Spleen (tissue), 11 donors: ENCODE measurements at regions not wholly inside any gene's neighbourhood (a gene's known extent, or its start where the extent isn't known, plus 50 kb on each side); places are given as distances from the start of the nearest gene placed in this dataset.

Source experiments
- DNase-seq: peaks from one replicate; pipeline ENCODE4 v3.0.0-alpha.2; 2020
- H3K27ac ChIP-seq, 8 donors: fragments of 200-600 bp; sonication (generic) in 7 of 8; 1 replicate in 4 of 8; 2 replicates in 4 of 8; pipeline versions ENCODE4 v1.5.0 to v1.8.0; 2016 to 2021; ENCODE audit warnings: inconsistent platforms in 4 of 8, mild to moderate bottlenecking in 4 of 8, moderate library complexity in 1 of 8
- H3K27me3 ChIP-seq, 7 donors: fragments of 200-600 bp; sonication (generic) in 6 of 7; replicated peaks in 1 of 7; 1 replicate in 4 of 7; 2 replicates in 3 of 7; pipeline versions ENCODE4 v1.5.0 to v1.8.0; 2016 to 2021; ENCODE audit warnings: inconsistent platforms in 3 of 7, mild to moderate bottlenecking in 1 of 7
- H3K36me3 ChIP-seq, 6 donors: fragments of 200-600 bp; sonication (generic) in 5 of 6; 1 replicate in 4 of 6; 2 replicates in 2 of 6; pipeline versions ENCODE4 v1.5.0 to v1.8.0; 2016 to 2021; ENCODE audit warnings: inconsistent platforms in 2 of 6
- H3K4me1 ChIP-seq, 6 donors: fragments of 200-600 bp; sonication (generic) in 5 of 6; 1 replicate in 3 of 6; 2 replicates in 3 of 6; pipeline versions ENCODE4 v1.5.0 to v1.8.0; 2016 to 2021; ENCODE audit warnings: inconsistent platforms in 3 of 6
- H3K4me3 ChIP-seq, 8 donors: fragments of 200-600 bp; sonication (generic) in 7 of 8; 1 replicate in 4 of 8; 2 replicates in 4 of 8; pipeline versions ENCODE4 v1.5.0 to v1.8.0; 2016 to 2021; ENCODE audit warnings: inconsistent platforms in 4 of 8, mild to moderate bottlenecking in 4 of 8, moderate library complexity in 2 of 8
- H3K9me3 ChIP-seq, 8 donors: fragments of 200-600 bp; sonication (generic) in 7 of 8; 1 replicate in 4 of 8; 2 replicates in 4 of 8; pipeline versions ENCODE4 v1.5.0 to v1.8.0; 2016 to 2021; ENCODE audit warnings: inconsistent platforms in 4 of 8
- POLR2A ChIP-seq, 3 donors: fragments of 450-650 bp; IDR thresholded peaks; one replicate each; pipeline ENCODE4 v1.5.1; 2017; ENCODE audit warnings: antibody characterized with exemption in 3 of 3, mild to moderate bottlenecking in 1 of 3
- POLR2AphosphoS5 ChIP-seq, 3 donors: sonication (generic); formaldehyde crosslinking; IDR thresholded peaks; one replicate each; pipeline ENCODE4 v1.5.1; 2017; ENCODE audit warnings: antibody characterized with exemption in 3 of 3
- WGBS, 5 donors: extraction: QIAGEN DNeasy Blood & Tissue Kit in 3 of 5; methylation state at CpG; one replicate each; pipeline versions ENCODE4 v1.1.5 to v1.1.7; 2013 to 2018; 5-methylcytosine and 5-hydroxymethylcytosine counted together
- intact Hi-C: fragments of 100-400 bp; cut with DNase I; formaldehyde crosslinking; loops from one replicate; pipeline ENCODE4 v1.15.0; 2023; ENCODE audit warnings: low total_unique reads
- TF ChIP-seq, protein P1 (sequence below), 11 experiments: fragments of 200-600 bp in 7 of 11; fragments of 450-650 bp in 4 of 11; sonication (generic) in 4 of 11; IDR thresholded peaks in 8 of 11; conservative IDR thresholded peaks in 3 of 11; 1 replicate in 7 of 11; 2 replicates in 4 of 11; pipeline versions ENCODE4 v1.4.0 to v1.8.0; 2016 to 2021; ENCODE audit warnings: antibody characterized with exemption in 11 of 11, inconsistent platforms in 4 of 11, mild to moderate bottlenecking in 1 of 11
- donor health status: healthy with polysubstance abuse.
- donor health status: DM: no; HTN: no; CAD: no; lungs with moderate emphysema.
- donor health status: DM: no; HTN: no; CAD: no.
- donor health status: Bipolar disorder and iron deficiency.
- donor health status: healthy.
- donor health status: DM: no; HTN: no; CAD: no.
- donor health status: DM: yes; HTN: yes; CAD: no.

DNA sequence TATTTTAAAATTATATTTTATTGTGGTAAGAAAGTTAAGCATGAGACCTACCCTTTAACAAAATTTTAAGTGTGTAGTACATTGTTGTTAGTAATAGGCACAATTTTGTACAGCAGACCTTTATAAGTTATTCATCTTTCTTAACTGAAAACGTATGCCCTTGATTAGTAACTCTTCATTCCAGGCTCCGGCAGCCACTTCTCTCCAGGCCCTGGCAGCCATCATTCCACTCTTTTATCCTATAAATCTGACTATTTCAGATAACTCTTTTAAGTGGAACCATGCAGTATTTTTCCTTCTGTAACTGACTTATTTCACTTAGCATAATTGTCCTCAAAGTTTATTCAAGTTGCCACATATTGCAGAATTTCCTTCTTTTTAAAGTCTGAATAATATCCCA lies 348.2 kb downstream of the CDH11 start:
- TF ChIP-seq POLR2A (IDR thresholded peaks at IDR 0.05) (no peak), POLR2AphosphoS5 (IDR thresholded peaks at IDR 0.05) (no peak)
- TF ChIP-seq, protein P1, sequence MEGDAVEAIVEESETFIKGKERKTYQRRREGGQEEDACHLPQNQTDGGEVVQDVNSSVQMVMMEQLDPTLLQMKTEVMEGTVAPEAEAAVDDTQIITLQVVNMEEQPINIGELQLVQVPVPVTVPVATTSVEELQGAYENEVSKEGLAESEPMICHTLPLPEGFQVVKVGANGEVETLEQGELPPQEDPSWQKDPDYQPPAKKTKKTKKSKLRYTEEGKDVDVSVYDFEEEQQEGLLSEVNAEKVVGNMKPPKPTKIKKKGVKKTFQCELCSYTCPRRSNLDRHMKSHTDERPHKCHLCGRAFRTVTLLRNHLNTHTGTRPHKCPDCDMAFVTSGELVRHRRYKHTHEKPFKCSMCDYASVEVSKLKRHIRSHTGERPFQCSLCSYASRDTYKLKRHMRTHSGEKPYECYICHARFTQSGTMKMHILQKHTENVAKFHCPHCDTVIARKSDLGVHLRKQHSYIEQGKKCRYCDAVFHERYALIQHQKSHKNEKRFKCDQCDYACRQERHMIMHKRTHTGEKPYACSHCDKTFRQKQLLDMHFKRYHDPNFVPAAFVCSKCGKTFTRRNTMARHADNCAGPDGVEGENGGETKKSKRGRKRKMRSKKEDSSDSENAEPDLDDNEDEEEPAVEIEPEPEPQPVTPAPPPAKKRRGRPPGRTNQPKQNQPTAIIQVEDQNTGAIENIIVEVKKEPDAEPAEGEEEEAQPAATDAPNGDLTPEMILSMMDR (IDR thresholded peaks at IDR 0.05 in 8 of 11, conservative IDR thresholded peaks at IDR 0.05 in 3 of 11): no peak
- no peak overlapping the region for H3K4me3 ChIP-seq
- no peak overlapping the region for H3K27ac ChIP-seq
- 75 to 90% (median 76%) methylated on average over 2 of the region's 2 CpGs for WGBS, 5 donors
- DNase-seq: no peak
- H3K9me3 ChIP-seq: peaks cover 0 to 30% (median 3%) of the 10 kb centered on the region in 8 donors
- no peaks in the 10 kb centered on the region for H3K27me3 ChIP-seq
- intact Hi-C loops: no loop called here
- H3K36me3 ChIP-seq: no peaks in the 10 kb centered on the region
- H3K4me1 ChIP-seq: no peaks in the 10 kb centered on the region

DNA sequence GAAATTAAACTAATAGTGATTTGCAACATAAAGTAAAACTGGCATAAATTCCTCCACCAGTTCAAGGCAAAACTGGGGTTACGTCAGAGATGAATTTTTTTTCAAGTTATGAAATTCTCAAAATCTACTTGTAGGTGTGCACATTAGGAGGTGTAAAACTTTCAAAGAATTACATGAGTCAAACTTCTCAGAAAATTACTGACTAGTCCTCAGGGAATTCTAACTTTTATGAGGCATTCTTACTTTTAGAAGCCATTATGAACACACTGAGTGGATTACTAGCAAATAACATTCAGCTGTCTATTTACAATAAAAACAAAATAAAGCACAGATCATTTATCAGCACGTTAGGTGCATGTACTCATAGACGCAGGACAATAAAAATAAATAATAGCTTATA lies 348.7 kb downstream of the CDH11 start:
- Histone ChIP-seq H3K4me1 (no peaks in the 10 kb centered on the region), H3K27me3 (no peaks in the 10 kb centered on the region), H3K27ac (no peak overlapping the region), H3K36me3 (no peaks in the 10 kb centered on the region), H3K9me3 (peaks cover 0 to 26% (median 3%) of the 10 kb centered on the region in 8 donors), H3K4me3 (no peak overlapping the region)
- 62 to 90% (median 73%) methylated on average over 3 of the region's 3 CpGs for WGBS, 5 donors
- TF ChIP-seq POLR2A (IDR thresholded peaks at IDR 0.05): no peak
- TF ChIP-seq, protein P1 (IDR thresholded peaks at IDR 0.05 in 8 of 11, conservative IDR thresholded peaks at IDR 0.05 in 3 of 11): no peak
- no peak for TF ChIP-seq POLR2AphosphoS5 (IDR thresholded peaks at IDR 0.05)
- intact Hi-C loops: no loop called here
- no peak for DNase-seq

DNA sequence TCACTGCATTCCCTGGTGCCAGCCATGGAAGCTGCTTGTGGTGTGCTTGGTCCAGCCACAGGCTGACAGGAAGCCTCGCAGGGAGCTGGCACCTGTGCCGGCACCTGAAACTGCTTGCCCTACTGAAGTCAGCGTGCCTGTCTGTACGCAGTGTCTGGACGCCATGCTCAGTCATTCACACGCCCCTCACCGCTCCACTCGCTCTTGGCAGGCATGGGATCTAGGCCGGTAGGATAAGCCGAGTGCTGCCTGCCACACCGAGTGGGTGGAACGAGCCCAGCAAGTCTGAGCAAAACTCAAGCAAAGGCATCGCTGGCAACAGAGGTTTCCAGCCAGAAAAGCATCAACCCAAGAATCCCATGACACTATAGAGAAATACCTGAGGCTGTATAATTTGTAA lies 350.6 kb downstream of the CDH11 start:
- peak; percentile 60 for DNase-seq

DNA sequence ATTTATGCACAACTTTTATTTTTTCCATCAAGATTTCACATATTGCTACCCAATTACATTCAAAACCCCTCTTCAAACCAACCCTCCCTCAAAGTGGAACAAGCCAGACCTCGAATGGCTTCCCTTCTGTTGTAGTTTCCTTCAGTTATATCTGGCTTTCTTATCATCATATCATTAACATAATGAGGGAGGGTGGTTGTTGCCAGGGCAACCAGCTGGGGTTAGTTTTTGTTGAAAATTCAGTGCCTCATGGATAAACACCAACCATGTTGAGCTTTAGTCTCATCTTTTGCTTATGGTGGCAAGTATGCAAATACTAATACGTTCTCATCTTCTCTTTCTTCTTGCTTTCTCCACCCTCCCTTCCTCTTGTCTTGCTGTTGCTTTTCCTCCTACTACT lies 359.7 kb downstream of the CDH11 start:
- H3K36me3 ChIP-seq: no peaks in the 10 kb centered on the region
- no peaks in the 10 kb centered on the region for H3K27me3 ChIP-seq
- H3K4me3 ChIP-seq: no peak overlapping the region
- peaks cover 0 to 10% (median 0%) of the 10 kb centered on the region in 8 donors for H3K9me3 ChIP-seq
- 66 to 76% (median 67%) methylated on average over 2 of the region's 2 CpGs for WGBS, 5 donors
- DNase-seq: no peak
- no peak for TF ChIP-seq POLR2AphosphoS5 (IDR thresholded peaks at IDR 0.05)
- TF ChIP-seq, protein P1 (IDR thresholded peaks at IDR 0.05 in 8 of 11, conservative IDR thresholded peaks at IDR 0.05 in 3 of 11): no peak
- TF ChIP-seq POLR2A (IDR thresholded peaks at IDR 0.05): no peak
- intact Hi-C loops: no loop called here
- no peak overlapping the region for H3K27ac ChIP-seq
- no peaks in the 10 kb centered on the region for H3K4me1 ChIP-seq

More for the DNA sequence above, 350.6 kb downstream of the CDH11 start:
- Histone ChIP-seq H3K27ac (no peak overlapping the region), H3K9me3 (peaks cover 0 to 21% (median 3%) of the 10 kb centered on the region in 8 donors), H3K4me1 (no peaks in the 10 kb centered on the region), H3K4me3 (no peak overlapping the region), H3K36me3 (no peaks in the 10 kb centered on the region), H3K27me3 (no peaks in the 10 kb centered on the region)
- WGBS, 5 donors: 89 to 96% (median 94%) methylated on average over 11 to 13 of the region's 13 CpGs
- intact Hi-C loops: no loop called here
- TF ChIP-seq, protein P1 (IDR thresholded peaks at IDR 0.05 in 8 of 11, conservative IDR thresholded peaks at IDR 0.05 in 3 of 11): no peak
- no peak for TF ChIP-seq POLR2A (IDR thresholded peaks at IDR 0.05)
- TF ChIP-seq POLR2AphosphoS5 (IDR thresholded peaks at IDR 0.05): no peak
